ENCODE measurements at regions not wholly inside any gene's neighbourhood (a gene's known extent, or its start where the extent isn't known, plus 50 kb on each side); places are given as distances from the start of the nearest gene placed in this dataset.

DNA sequence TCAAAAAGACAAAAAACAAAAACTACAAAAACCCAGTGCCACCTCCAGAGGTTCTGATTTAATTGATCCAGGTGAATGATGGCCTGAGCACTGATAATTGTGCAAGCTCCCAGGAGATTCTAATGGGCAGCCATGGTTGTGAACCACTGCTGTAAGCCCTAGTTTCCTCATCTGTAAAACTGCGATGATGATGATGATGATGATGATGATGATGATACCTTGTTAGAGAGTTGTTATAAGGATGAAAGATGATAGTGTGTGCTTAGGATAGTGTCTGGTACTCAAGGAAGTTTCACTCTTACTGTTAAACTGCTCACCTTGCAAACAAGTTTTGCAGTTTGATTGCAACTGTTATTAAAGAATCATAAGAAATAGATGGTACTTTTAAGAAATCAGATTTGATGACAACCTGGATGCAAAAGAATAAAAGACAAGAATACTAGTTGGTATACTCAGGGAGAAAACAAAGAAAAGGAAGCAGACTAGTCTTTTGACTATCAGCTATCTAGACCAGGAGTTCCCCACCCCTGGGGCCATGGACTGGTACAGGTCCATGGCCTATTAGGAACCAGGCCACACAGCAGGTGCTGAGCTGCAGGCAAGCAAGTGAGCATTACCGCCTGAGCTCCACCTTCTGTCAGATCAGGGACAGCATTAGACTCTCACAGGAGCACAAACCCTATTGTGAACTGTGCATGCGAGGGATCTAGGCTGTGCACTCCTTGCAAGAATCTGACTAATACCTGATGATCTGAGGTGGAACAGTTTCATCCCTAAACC, 98.0 kb downstream of the OR2K2 start:
- H3K9me1 ChIP-seq (replicated peaks; ENCODE audit: control insufficient read depth, extremely low read depth, insufficient read depth, low read length), result no peaks in the 10 kb centered on the region
- H4K20me1 ChIP-seq (replicated peaks; ENCODE audit: control insufficient read depth, extremely low read depth, insufficient read depth, low read length), result no peaks in the 10 kb centered on the region
- no peak overlapping the region for H3K9ac ChIP-seq (replicated peaks; ENCODE audit: extremely low read depth, insufficient read depth, low read length)
- FAIRE-seq (no peak), DNase-seq (ENCODE audit: low read depth, low spot score) (no peak)
- no peak overlapping the region for H2AFZ ChIP-seq (ENCODE audit: low read depth, low read length)
- H3K4me1 ChIP-seq (ENCODE audit: control insufficient read depth, extremely low read depth, insufficient read depth, low read length), result no peaks in the 10 kb centered on the region
- TF ChIP-seq, protein P1, sequence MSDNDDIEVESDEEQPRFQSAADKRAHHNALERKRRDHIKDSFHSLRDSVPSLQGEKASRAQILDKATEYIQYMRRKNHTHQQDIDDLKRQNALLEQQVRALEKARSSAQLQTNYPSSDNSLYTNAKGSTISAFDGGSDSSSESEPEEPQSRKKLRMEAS (IDR thresholded peaks at IDR 0.05; ENCODE audit: insufficient read depth, insufficient read length), result no peak
- TF ChIP-seq, protein P2, sequence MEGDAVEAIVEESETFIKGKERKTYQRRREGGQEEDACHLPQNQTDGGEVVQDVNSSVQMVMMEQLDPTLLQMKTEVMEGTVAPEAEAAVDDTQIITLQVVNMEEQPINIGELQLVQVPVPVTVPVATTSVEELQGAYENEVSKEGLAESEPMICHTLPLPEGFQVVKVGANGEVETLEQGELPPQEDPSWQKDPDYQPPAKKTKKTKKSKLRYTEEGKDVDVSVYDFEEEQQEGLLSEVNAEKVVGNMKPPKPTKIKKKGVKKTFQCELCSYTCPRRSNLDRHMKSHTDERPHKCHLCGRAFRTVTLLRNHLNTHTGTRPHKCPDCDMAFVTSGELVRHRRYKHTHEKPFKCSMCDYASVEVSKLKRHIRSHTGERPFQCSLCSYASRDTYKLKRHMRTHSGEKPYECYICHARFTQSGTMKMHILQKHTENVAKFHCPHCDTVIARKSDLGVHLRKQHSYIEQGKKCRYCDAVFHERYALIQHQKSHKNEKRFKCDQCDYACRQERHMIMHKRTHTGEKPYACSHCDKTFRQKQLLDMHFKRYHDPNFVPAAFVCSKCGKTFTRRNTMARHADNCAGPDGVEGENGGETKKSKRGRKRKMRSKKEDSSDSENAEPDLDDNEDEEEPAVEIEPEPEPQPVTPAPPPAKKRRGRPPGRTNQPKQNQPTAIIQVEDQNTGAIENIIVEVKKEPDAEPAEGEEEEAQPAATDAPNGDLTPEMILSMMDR (IDR thresholded peaks at IDR 0.05; ENCODE audit: extremely low read depth in 1 of 2, insufficient read depth in 1 of 2, low read depth in 1 of 2, low read length in 2 of 2), result no peak
- H3K27ac ChIP-seq (ENCODE audit: insufficient read depth, low read depth, low read length), result no peak overlapping the region
- ChIA-PET CTCF (no interaction called here), POLR2A (no interaction called here)
- no TSS peak for BruUV-seq (replicated peaks)
- H3K27me3 ChIP-seq (ENCODE audit: control insufficient read depth in 2 of 2, insufficient read depth in 2 of 2, low read length in 2 of 2), result no peaks in the 10 kb centered on the region
- dilution Hi-C loops (cut with MboI; ENCODE audit: extremely low pct_ligation_motif_present, low sequenced_read_pairs) (no loop called here), intact Hi-C loops (cut with micrococcal nuclease) (loop anchor here (2.0 kb wide), 1 partner anchor 41 kb away; no protein-coding TSS in a partner anchor)
- H3K4me2 ChIP-seq (ENCODE audit: insufficient read depth, low read length), result no peak overlapping the region
- H3K36me3 ChIP-seq (ENCODE audit: control insufficient read depth in 2 of 2, extremely low read depth in 1 of 2, insufficient read depth in 2 of 2, low read length in 2 of 2), result no peaks in the 10 kb centered on the region
- no peak overlapping the region for H3K4me3 ChIP-seq (replicated peaks in 1 of 3; ENCODE audit: insufficient read depth in 1 of 3, low read depth in 1 of 3, low read length in 3 of 3)
- no peaks in the 10 kb centered on the region for H3K79me2 ChIP-seq (ENCODE audit: control insufficient read depth, insufficient read depth, low read length)
- H3K9me3 ChIP-seq (replicated peaks; ENCODE audit: control insufficient read depth, insufficient read depth, low read length), result no peaks in the 10 kb centered on the region

DNA sequence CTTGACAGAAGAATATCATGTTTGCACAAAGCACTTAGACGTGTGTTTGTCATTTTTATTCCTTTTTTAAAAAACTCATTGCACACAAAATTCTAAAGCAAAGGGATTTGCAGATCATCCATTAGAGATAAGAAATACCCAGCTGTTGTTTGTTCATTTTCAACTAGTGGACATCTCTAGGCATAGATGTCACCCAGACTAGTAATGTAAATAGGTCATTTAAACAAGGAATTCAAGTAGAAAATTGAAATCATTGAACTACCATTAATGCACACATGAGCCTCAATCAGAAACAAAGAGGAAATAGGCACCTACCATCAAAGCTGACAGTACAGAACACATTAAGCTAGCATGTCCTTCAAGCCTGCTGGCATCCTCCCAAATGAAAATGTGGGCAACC, 107.3 kb downstream of the OR2K2 start:
- no TSS peak for BruUV-seq (replicated peaks)
- TF ChIP-seq JUN (IDR thresholded peaks at IDR 0.05; ENCODE audit: borderline replicate concordance, insufficient read depth, insufficient read length, low read depth), result no peak
- no peak for TF ChIP-seq FOS (IDR thresholded peaks at IDR 0.05; ENCODE audit: borderline replicate concordance, insufficient read depth, low read length)
- TF ChIP-seq GATA2 (IDR thresholded peaks at IDR 0.05; ENCODE audit: insufficient read depth, insufficient read length, low read depth, low read length), result no peak
- no peak for TF ChIP-seq POLR2AphosphoS5 (IDR thresholded peaks at IDR 0.05; ENCODE audit: insufficient read depth, low read depth, low read length)
- no peak for TF ChIP-seq EZH2 (IDR thresholded peaks at IDR 0.05; ENCODE audit: borderline replicate concordance, low read depth, low read length, severe bottlenecking)
- TF ChIP-seq, protein P2 (IDR thresholded peaks at IDR 0.05; ENCODE audit: extremely low read depth in 1 of 2, insufficient read depth in 1 of 2, low read depth in 1 of 2, low read length in 2 of 2), result no peak
- no peak for TF ChIP-seq MYC (IDR thresholded peaks at IDR 0.05; ENCODE audit: low read depth, low read length)
- no peak for TF ChIP-seq POLR2A (IDR thresholded peaks at IDR 0.05; ENCODE audit: low read depth, low read length)
- TF ChIP-seq, protein P1 (IDR thresholded peaks at IDR 0.05; ENCODE audit: insufficient read depth, insufficient read length), result no peak
- Histone ChIP-seq H3K27me3 (ENCODE audit: control insufficient read depth in 2 of 2, insufficient read depth in 2 of 2, low read length in 2 of 2) (no peaks in the 10 kb centered on the region), H2AFZ (ENCODE audit: low read depth, low read length) (no peak overlapping the region), H3K4me1 (ENCODE audit: control insufficient read depth, extremely low read depth, insufficient read depth, low read length) (no peaks in the 10 kb centered on the region), H3K9me1 (replicated peaks; ENCODE audit: control insufficient read depth, extremely low read depth, insufficient read depth, low read length) (no peaks in the 10 kb centered on the region), H3K4me3 (replicated peaks in 1 of 3; ENCODE audit: insufficient read depth in 1 of 3, low read depth in 1 of 3, low read length in 3 of 3) (no peak overlapping the region), H4K20me1 (replicated peaks; ENCODE audit: control insufficient read depth, extremely low read depth, insufficient read depth, low read length) (no peaks in the 10 kb centered on the region), H3K27ac (ENCODE audit: insufficient read depth, low read depth, low read length) (no peak overlapping the region), H3K4me2 (ENCODE audit: insufficient read depth, low read length) (no peak overlapping the region), H3K9me3 (replicated peaks; ENCODE audit: control insufficient read depth, insufficient read depth, low read length) (no peaks in the 10 kb centered on the region), H3K9ac (replicated peaks; ENCODE audit: extremely low read depth, insufficient read depth, low read length) (no peak overlapping the region), H3K36me3 (ENCODE audit: control insufficient read depth in 2 of 2, extremely low read depth in 1 of 2, insufficient read depth in 2 of 2, low read length in 2 of 2) (no peaks in the 10 kb centered on the region), H3K79me2 (ENCODE audit: control insufficient read depth, insufficient read depth, low read length) (no peaks in the 10 kb centered on the region)
- no peak for DNase-seq (ENCODE audit: low read depth, low spot score)
- dilution Hi-C loops (cut with MboI; ENCODE audit: extremely low pct_ligation_motif_present, low sequenced_read_pairs), result no loop called here
- intact Hi-C loops (cut with micrococcal nuclease), result no loop called here
- POLR2A ChIA-PET, result no interaction called here
- FAIRE-seq, result no peak
- CTCF ChIA-PET, result no interaction called here

All from endothelial cell of umbilical vein (primary cell).